ENCODE measurements at regions not wholly inside any gene's neighbourhood (a gene's known extent, or its start where the extent isn't known, plus 50 kb on each side); places are given as distances from the start of the nearest gene placed in this dataset.
A peak's percentile ranks its signal among the peaks of the same experiment; 100 is the strongest.

- Histone ChIP-seq H3K9me3 (ENCODE audit: low read depth, low read length, poor library complexity, severe bottlenecking) (no peaks in the 10 kb centered on the region), H3K27ac (ENCODE audit: low read depth, low read length, poor library complexity, severe bottlenecking) (no peak overlapping the region), H3K27me3 (replicated peaks; ENCODE audit: insufficient read depth, low read depth, low read length, poor library complexity) (no peaks in the 10 kb centered on the region), H3K36me3 (ENCODE audit: insufficient read depth, low read length, poor library complexity, severe bottlenecking) (no peaks in the 10 kb centered on the region), H3K4me1 (ENCODE audit: insufficient read depth, low read length, poor library complexity, severe bottlenecking) (no peaks in the 10 kb centered on the region), H3K4me3 (ENCODE audit: low read depth, low read length, poor library complexity, severe bottlenecking) (no peak overlapping the region)
- ChIA-PET CTCF (no interaction called here), POLR2A (ENCODE audit: low non-redundant PET) (no interaction called here)
- TF ChIP-seq CTCF (conservative IDR thresholded peaks at IDR 0.05; ENCODE audit: low read depth, low read length): peak; percentile 32; the same call in 1 of the 2 replicates
- no peak for TF ChIP-seq EZH2 (IDR thresholded peaks at IDR 0.05; ENCODE audit: borderline replicate concordance, low read depth, low read length, poor library complexity, severe bottlenecking)
- DNase-seq (ENCODE audit: low spot score): no peak
- intact Hi-C loops (cut with micrococcal nuclease; ENCODE audit: unreplicated experiment): no loop called here
- BruUV-seq (replicated peaks): no TSS peak
Observed at GRCh38 chr20:16904751-16905150, 156.6 kb downstream of the OTOR start.

- Histone ChIP-seq H3K9me3 (ENCODE audit: low read depth, low read length, poor library complexity, severe bottlenecking) (no peaks in the 10 kb centered on the region), H3K4me3 (ENCODE audit: low read depth, low read length, poor library complexity, severe bottlenecking) (no peak overlapping the region), H3K4me1 (ENCODE audit: insufficient read depth, low read length, poor library complexity, severe bottlenecking) (no peaks in the 10 kb centered on the region), H3K27me3 (replicated peaks; ENCODE audit: insufficient read depth, low read depth, low read length, poor library complexity) (no peaks in the 10 kb centered on the region), H3K27ac (ENCODE audit: low read depth, low read length, poor library complexity, severe bottlenecking) (no peak overlapping the region), H3K36me3 (ENCODE audit: insufficient read depth, low read length, poor library complexity, severe bottlenecking) (no peaks in the 10 kb centered on the region)
- POLR2A ChIA-PET (ENCODE audit: low non-redundant PET): no interaction called here
- CTCF ChIA-PET: no interaction called here
- BruUV-seq (replicated peaks): no TSS peak
- TF ChIP-seq EZH2 (IDR thresholded peaks at IDR 0.05; ENCODE audit: borderline replicate concordance, low read depth, low read length, poor library complexity, severe bottlenecking): no peak
- TF ChIP-seq CTCF (conservative IDR thresholded peaks at IDR 0.05; ENCODE audit: low read depth, low read length): no peak
- intact Hi-C loops (cut with micrococcal nuclease; ENCODE audit: unreplicated experiment): no loop called here
- DNase-seq (ENCODE audit: low spot score): no peak
Observed at GRCh38 chr20:16914277-16914676, 166.1 kb downstream of the OTOR start.

GRCh38 chr20:16916165-16916564 is 168.0 kb downstream of the OTOR start:
- H3K36me3 ChIP-seq (ENCODE audit: insufficient read depth, low read length, poor library complexity, severe bottlenecking): no peaks in the 10 kb centered on the region
- ChIA-PET CTCF (no interaction called here), POLR2A (ENCODE audit: low non-redundant PET) (no interaction called here)
- H3K9me3 ChIP-seq (ENCODE audit: low read depth, low read length, poor library complexity, severe bottlenecking): no peaks in the 10 kb centered on the region
- intact Hi-C loops (cut with micrococcal nuclease; ENCODE audit: unreplicated experiment): no loop called here
- DNase-seq (ENCODE audit: low spot score): no peak
- H3K27me3 ChIP-seq (replicated peaks; ENCODE audit: insufficient read depth, low read depth, low read length, poor library complexity): no peaks in the 10 kb centered on the region
- H3K4me1 ChIP-seq (ENCODE audit: insufficient read depth, low read length, poor library complexity, severe bottlenecking): no peaks in the 10 kb centered on the region
- H3K27ac ChIP-seq (ENCODE audit: low read depth, low read length, poor library complexity, severe bottlenecking): no peak overlapping the region
- no TSS peak for BruUV-seq (replicated peaks)
- no peak for TF ChIP-seq CTCF (conservative IDR thresholded peaks at IDR 0.05; ENCODE audit: low read depth, low read length)
- TF ChIP-seq EZH2 (IDR thresholded peaks at IDR 0.05; ENCODE audit: borderline replicate concordance, low read depth, low read length, poor library complexity, severe bottlenecking): no peak
- no peak overlapping the region for H3K4me3 ChIP-seq (ENCODE audit: low read depth, low read length, poor library complexity, severe bottlenecking)
